Nucleus accumbens (tissue), 56 donors: ENCODE measurements at regions not wholly inside any gene's neighbourhood (a gene's known extent, or its start where the extent isn't known, plus 50 kb on each side); places are given as distances from the start of the nearest gene placed in this dataset.
A peak's percentile ranks its signal among the peaks of the same experiment; 100 is the strongest.

ENCODE experiments used
- DNase-seq, 56 donors: peaks; one replicate each; lab custom pipeline; 2025; lab: John Stamatoyannopoulos, UW

- no peak for DNase-seq
Measured at GRCh38 chr16:19361587-19361986, 56.1 kb upstream of the TMC5 start.

GRCh38 chr16:19363740-19364139, 53.9 kb upstream of the TMC5 start:
- DNase-seq: peak in 21 of 56 donors; percentile 1 to 66 (median 10)

- DNase-seq: no peak
Measured at GRCh38 chr16:19365486-19365885, 52.2 kb upstream of the TMC5 start.

- no peak for DNase-seq
Measured at GRCh38 chr16:19366391-19366790, 51.3 kb upstream of the TMC5 start.

- DNase-seq: no peak
Measured at GRCh38 chr16:19367335-19367734, 50.3 kb upstream of the TMC5 start.
